ENCODE measurements at regions not wholly inside any gene's neighbourhood (a gene's known extent, or its start where the extent isn't known, plus 50 kb on each side); places are given as distances from the start of the nearest gene placed in this dataset.

GRCh38 chr17:70795620-70796019, 626.3 kb downstream of the KCNJ2 start:
- no peaks in the 10 kb centered on the region for H3K4me1 ChIP-seq
- peaks cover 14% of the 10 kb centered on the region for H3K9me3 ChIP-seq (replicated peaks)
- H3K4me3 ChIP-seq, result no peak overlapping the region
- H3K27ac ChIP-seq (replicated peaks), result no peak overlapping the region
- H3K36me3 ChIP-seq, result no peaks in the 10 kb centered on the region
- no peaks in the 10 kb centered on the region for H3K27me3 ChIP-seq (ENCODE audit: low read depth)
- no peak for TF ChIP-seq CTCF (IDR thresholded peaks at IDR 0.05; ENCODE audit: borderline replicate concordance)
- DNase-seq, result no peak
- intact Hi-C loops (cut with micrococcal nuclease), result no loop called here

DNA sequence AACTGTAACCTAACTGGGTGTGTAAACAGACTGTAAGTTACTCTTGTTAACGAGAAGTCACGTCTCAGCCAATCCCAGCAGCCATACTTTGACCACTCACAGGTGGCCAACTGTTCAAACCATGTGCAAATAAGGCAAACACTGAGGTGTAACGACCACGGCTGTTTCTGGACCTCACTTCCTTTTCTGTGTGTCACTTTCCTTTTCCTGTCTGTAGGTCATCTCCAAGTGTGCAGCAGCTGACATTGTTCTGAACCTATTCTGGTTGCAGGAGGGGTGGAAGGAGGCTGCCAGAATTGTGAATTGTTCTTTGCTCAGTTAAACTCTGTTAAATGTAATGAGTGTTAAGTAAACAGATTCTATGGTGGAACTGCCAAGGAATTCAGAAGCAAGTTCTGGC, 627.4 kb downstream of the KCNJ2 start:
- intact Hi-C loops (cut with micrococcal nuclease), result no loop called here
- Histone ChIP-seq H3K27ac (replicated peaks) (no peak overlapping the region), H3K4me3 (no peak overlapping the region), H3K4me1 (no peaks in the 10 kb centered on the region), H3K27me3 (ENCODE audit: low read depth) (no peaks in the 10 kb centered on the region), H3K36me3 (no peaks in the 10 kb centered on the region), H3K9me3 (replicated peaks) (peaks cover 14% of the 10 kb centered on the region)
- no peak for DNase-seq
- no peak for TF ChIP-seq CTCF (IDR thresholded peaks at IDR 0.05; ENCODE audit: borderline replicate concordance)

- no peak for DNase-seq
- Histone ChIP-seq H3K9me3 (replicated peaks) (peaks cover 14% of the 10 kb centered on the region), H3K27me3 (ENCODE audit: low read depth) (no peaks in the 10 kb centered on the region), H3K4me3 (no peak overlapping the region), H3K27ac (replicated peaks) (no peak overlapping the region), H3K4me1 (no peaks in the 10 kb centered on the region), H3K36me3 (no peaks in the 10 kb centered on the region)
- intact Hi-C loops (cut with micrococcal nuclease), result no loop called here
- TF ChIP-seq CTCF (IDR thresholded peaks at IDR 0.05; ENCODE audit: borderline replicate concordance), result no peak
These were observed 627.8 kb downstream of the KCNJ2 start for GRCh38 chr17:70797166-70797565.

DNA sequence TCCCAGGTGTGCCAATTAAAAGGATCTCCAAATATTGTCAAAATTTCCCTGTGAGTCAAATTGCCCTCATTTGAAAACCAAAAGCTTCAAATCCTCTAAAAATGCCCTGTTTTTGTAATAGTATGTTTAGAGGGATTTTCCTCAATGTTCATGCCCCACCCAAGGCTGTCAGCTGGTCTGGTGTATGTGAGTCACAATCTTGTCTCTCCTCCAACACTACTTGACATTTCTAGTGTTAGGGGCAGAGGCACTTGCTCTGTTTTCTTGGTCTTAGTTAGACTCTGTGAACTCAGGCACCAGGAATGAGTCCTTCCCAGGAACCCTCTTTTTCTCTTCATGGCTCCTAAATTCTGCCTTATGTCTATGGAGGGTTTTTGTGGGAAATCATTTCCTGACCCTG, 634.8 kb downstream of the KCNJ2 start:
- no peaks in the 10 kb centered on the region for H3K4me1 ChIP-seq
- intact Hi-C loops (cut with micrococcal nuclease), result no loop called here
- H3K36me3 ChIP-seq, result no peaks in the 10 kb centered on the region
- DNase-seq, result no peak
- H3K9me3 ChIP-seq (replicated peaks), result peaks cover 17% of the 10 kb centered on the region
- H3K27me3 ChIP-seq (ENCODE audit: low read depth), result no peaks in the 10 kb centered on the region
- no peak overlapping the region for H3K4me3 ChIP-seq
- TF ChIP-seq CTCF (IDR thresholded peaks at IDR 0.05; ENCODE audit: borderline replicate concordance), result no peak
- no peak overlapping the region for H3K27ac ChIP-seq (replicated peaks)

DNA sequence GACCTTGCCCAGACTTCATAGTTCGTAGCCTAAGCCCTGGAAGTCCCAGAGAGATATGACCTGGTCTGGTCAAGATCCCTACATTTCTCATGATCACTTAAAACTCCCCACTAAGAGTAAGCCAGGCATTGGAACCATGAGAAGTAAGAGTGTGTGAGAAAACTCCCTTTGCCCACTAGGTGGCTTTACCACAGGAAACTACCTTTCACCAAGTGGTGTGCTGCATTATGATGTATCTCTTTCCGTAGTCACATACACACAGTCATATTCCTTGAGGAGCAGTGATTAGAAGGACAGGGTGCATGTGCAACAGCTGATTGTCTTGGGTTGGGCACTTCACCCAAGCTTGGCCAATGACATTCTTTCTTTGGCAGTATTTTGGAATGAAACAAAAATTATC, 639.3 kb downstream of the KCNJ2 start:
- intact Hi-C loops (cut with micrococcal nuclease), result no loop called here
- no peak overlapping the region for H3K27ac ChIP-seq (replicated peaks)
- no peaks in the 10 kb centered on the region for H3K4me1 ChIP-seq
- no peak overlapping the region for H3K4me3 ChIP-seq
- TF ChIP-seq CTCF (IDR thresholded peaks at IDR 0.05; ENCODE audit: borderline replicate concordance), result no peak
- H3K27me3 ChIP-seq (ENCODE audit: low read depth), result no peaks in the 10 kb centered on the region
- H3K36me3 ChIP-seq, result no peaks in the 10 kb centered on the region
- peaks cover 6% of the 10 kb centered on the region for H3K9me3 ChIP-seq (replicated peaks)
- no peak for DNase-seq

- Histone ChIP-seq H3K27ac (replicated peaks) (no peak overlapping the region), H3K4me3 (no peak overlapping the region), H3K9me3 (replicated peaks) (no peaks in the 10 kb centered on the region), H3K4me1 (no peaks in the 10 kb centered on the region), H3K27me3 (ENCODE audit: low read depth) (peaks cover 12% of the 10 kb centered on the region), H3K36me3 (no peaks in the 10 kb centered on the region)
- intact Hi-C loops (cut with micrococcal nuclease), result no loop called here
- no peak for DNase-seq
- TF ChIP-seq CTCF (IDR thresholded peaks at IDR 0.05; ENCODE audit: borderline replicate concordance), result no peak
These were observed 641.3 kb downstream of the KCNJ2 start for GRCh38 chr17:70810609-70811008.
